Endothelial cell of umbilical vein (primary cell): ENCODE measurements at regions not wholly inside any gene's neighbourhood (a gene's known extent, or its start where the extent isn't known, plus 50 kb on each side); places are given as distances from the start of the nearest gene placed in this dataset.

Experiments
- BruUV-seq: library from RNA; stranded (reverse); fragments of 400-500 nt; replicated peaks from 2 replicates; lab custom pipeline; 2021; lab: Mats Ljungman, UMichigan
- CTCF ChIA-PET: fragments of 300-600, 350-600 bp; sonication (Branson Sonifier 250); formaldehyde crosslinking; loops from one replicate; lab custom pipeline; 2021; ENCODE audit warnings: antibody characterized with exemption, inconsistent platforms; lab: Charles Lee
- POLR2A ChIA-PET: fragments of 300-600, 350-600 bp; sonication (Branson Sonifier 250); formaldehyde crosslinking; loops from one replicate; lab custom pipeline; 2021; ENCODE audit warnings: antibody characterized with exemption, inconsistent platforms; lab: Charles Lee
- DNase-seq: peaks from one replicate; pipeline ENCODE4 v3.0.0-alpha.2; 2011; ENCODE audit warnings: low read depth, low spot score
- FAIRE-seq: peaks from 2 replicates; lab custom pipeline; 2011; peaks lifted over from hg19 to GRCh38; lab: Jason Lieb, UNC
- H2AFZ ChIP-seq: 2 replicates; pipeline ENCODE4 v1.6.0; 2012; ENCODE audit warnings: low read depth, low read length, control low read depth, inconsistent platforms
- H3K27ac ChIP-seq: 2 replicates; pipeline ENCODE4 v1.5.1; 2011; ENCODE audit warnings: low read depth, mild to moderate bottlenecking, control low read depth, low read length, moderate library complexity; ENCODE audit not compliant: insufficient read depth
- H3K27me3 ChIP-seq, 2 experiments: 2 replicates each; pipeline versions ENCODE4 v1.6.0 to v1.6.1; 2011; ENCODE audit warnings: low read length in 2 of 2, mixed read lengths in 1 of 2; ENCODE audit not compliant: control insufficient read depth in 2 of 2, insufficient read depth in 2 of 2
- H3K36me3 ChIP-seq, 2 experiments: 2 replicates in 1 of 2; 3 replicates in 1 of 2; pipeline ENCODE4 v1.5.1; 2011; ENCODE audit warnings: low read length in 2 of 2, mild to moderate bottlenecking in 1 of 2, moderate library complexity in 1 of 2; ENCODE audit not compliant: control insufficient read depth in 2 of 2, insufficient read depth in 2 of 2; ENCODE audit errors: extremely low read depth in 1 of 2
- H3K4me1 ChIP-seq: 3 replicates; pipeline ENCODE4 v1.5.1; 2011; ENCODE audit warnings: mild to moderate bottlenecking, low read length; ENCODE audit not compliant: control insufficient read depth, insufficient read depth; ENCODE audit errors: extremely low read depth
- H3K4me2 ChIP-seq: 2 replicates; pipeline ENCODE4 v1.6.1; 2011; ENCODE audit warnings: low read length, control low read depth, mixed read lengths; ENCODE audit not compliant: insufficient read depth
- H3K4me3 ChIP-seq, 3 experiments: fragments of 200-600 bp in 1 of 3; sonication (generic), shearing (Covaris generic) in 1 of 3; replicated peaks in 1 of 3; 2 replicates each; pipeline ENCODE4 v1.5.1; 2011 to 2016; ENCODE audit warnings: control low read depth in 3 of 3, low read length in 3 of 3, mild to moderate bottlenecking in 2 of 3, inconsistent platforms in 1 of 3, low read depth in 1 of 3, moderate library complexity in 1 of 3; ENCODE audit not compliant: insufficient read depth in 1 of 3
- H3K79me2 ChIP-seq: 2 replicates; pipeline ENCODE4 v1.6.0; 2012; ENCODE audit warnings: low read length, inconsistent platforms; ENCODE audit not compliant: control insufficient read depth, insufficient read depth
- H3K9ac ChIP-seq: replicated peaks from 2 replicates; pipeline ENCODE3; 2011; ENCODE audit warnings: low read length, control low read depth; ENCODE audit not compliant: insufficient read depth; ENCODE audit errors: extremely low read depth
- H3K9me1 ChIP-seq: replicated peaks from 3 replicates; pipeline ENCODE4 v1.6.0; 2011; ENCODE audit warnings: mild to moderate bottlenecking, low read length; ENCODE audit not compliant: control insufficient read depth, insufficient read depth; ENCODE audit errors: extremely low read depth
- H3K9me3 ChIP-seq: replicated peaks from 2 replicates; pipeline ENCODE4 v1.5.1; 2012; ENCODE audit warnings: low read length, inconsistent platforms; ENCODE audit not compliant: control insufficient read depth, insufficient read depth
- H4K20me1 ChIP-seq: replicated peaks from 2 replicates; pipeline ENCODE3; 2011; ENCODE audit warnings: mild to moderate bottlenecking, low read length; ENCODE audit not compliant: control insufficient read depth, insufficient read depth; ENCODE audit errors: extremely low read depth
- CTCF ChIP-seq, 2 donors: IDR thresholded peaks; 1 replicate in 1 of 2; 2 replicates in 1 of 2; pipeline ENCODE4 v1.5.1; 2011; ENCODE audit warnings: low read length in 2 of 2, mild to moderate bottlenecking in 2 of 2, moderate library complexity in 2 of 2, control low read depth in 1 of 2, inconsistent platforms in 1 of 2, low read depth in 1 of 2; ENCODE audit not compliant: insufficient read depth in 1 of 2; ENCODE audit errors: extremely low read depth in 1 of 2
- EZH2 ChIP-seq: IDR thresholded peaks from 2 replicates; pipeline ENCODE4 v1.6.1; 2012; ENCODE audit warnings: borderline replicate concordance, low read depth, mild to moderate bottlenecking, moderate library complexity, low read length, inconsistent platforms; ENCODE audit not compliant: severe bottlenecking
- FOS ChIP-seq: IDR thresholded peaks from 2 replicates; pipeline ENCODE4 v1.6.1; 2011; ENCODE audit warnings: mild to moderate bottlenecking, low read length, moderate library complexity, borderline replicate concordance; ENCODE audit not compliant: insufficient read depth
- JUN ChIP-seq: IDR thresholded peaks from 2 replicates; pipeline ENCODE4 v1.6.1; 2011; ENCODE audit warnings: borderline replicate concordance, low read depth; ENCODE audit not compliant: insufficient read length, insufficient read depth
- MAX ChIP-seq: IDR thresholded peaks from 2 replicates; pipeline ENCODE4 v1.6.1; 2011; ENCODE audit not compliant: insufficient read depth, insufficient read length
- POLR2AphosphoS5 ChIP-seq: IDR thresholded peaks from 2 replicates; pipeline ENCODE4 v1.6.1; 2012; ENCODE audit warnings: low read depth, mild to moderate bottlenecking, control low read depth, low read length, moderate library complexity; ENCODE audit not compliant: insufficient read depth
- dilution Hi-C: fragments of 300-500 bp; cut with MboI; formaldehyde crosslinking; loops from one replicate; pipeline ENCODE4 v1.15.0; 2019; ENCODE audit warnings: low sequenced_read_pairs; ENCODE audit not compliant: extremely low pct_ligation_motif_present
- intact Hi-C: fragments of 100-400 bp; cut with micrococcal nuclease; formaldehyde crosslinking; loops from one replicate; pipeline ENCODE4 v1.10.0; 2022

GRCh38 chr15:69555080-69555479, 102.5 kb downstream of the RPLP1 start:
- H3K9me1 ChIP-seq, result no peaks in the 10 kb centered on the region

More at GRCh38 chr15:69555080-69555479, 102.5 kb downstream of the RPLP1 start:
- no peaks in the 10 kb centered on the region for H3K79me2 ChIP-seq
- no peak overlapping the region for H3K4me3 ChIP-seq
- dilution Hi-C loops (no loop called here), intact Hi-C loops (no loop called here)
- no peak overlapping the region for H3K9ac ChIP-seq
- no peaks in the 10 kb centered on the region for H3K27me3 ChIP-seq
- H3K9me3 ChIP-seq, result no peaks in the 10 kb centered on the region
- TF ChIP-seq POLR2AphosphoS5, result no peak
- no peak for TF ChIP-seq EZH2
- no peak for TF ChIP-seq MAX
- no peak for TF ChIP-seq CTCF (IDR thresholded peaks at IDR 0.05; ENCODE audit: extremely low read depth in 1 of 2, insufficient read depth in 1 of 2, low read depth in 1 of 2, low read length in 2 of 2)
- no peak for TF ChIP-seq FOS
- TF ChIP-seq JUN, result no peak
- BruUV-seq, result no TSS peak
- no peaks in the 10 kb centered on the region for H4K20me1 ChIP-seq
- H2AFZ ChIP-seq, result no peak overlapping the region
- no peak for FAIRE-seq
- ChIA-PET CTCF (interaction anchor here (0.8 kb wide), 1 partner anchor 9 kb away, joined by 3 read pairs; no protein-coding TSS in a partner anchor), POLR2A (no interaction called here)
- no peak for DNase-seq
- no peak overlapping the region for H3K27ac ChIP-seq
- no peaks in the 10 kb centered on the region for H3K36me3 ChIP-seq
- H3K4me1 ChIP-seq, result peaks cover 14% of the 10 kb centered on the region
- no peak overlapping the region for H3K4me2 ChIP-seq
